Upper lobe of left lung (tissue), 6 donors: ENCODE measurements at regions not wholly inside any gene's neighbourhood (a gene's known extent, or its start where the extent isn't known, plus 50 kb on each side); places are given as distances from the start of the nearest gene placed in this dataset.

Experiments used
- ATAC-seq, 2 donors: fragments of 200-7000 bp; cut with Tn5 transposase; one replicate each; pipeline ENCODE4 v1.9.1; 2022; ENCODE audit warnings: mild to moderate bottlenecking in 2 of 2, moderate library complexity in 2 of 2; ENCODE audit not compliant: low FRiP score in 2 of 2
- DNase-seq, 2 donors: peaks; one replicate each; pipeline ENCODE4 v3.0.0-alpha.2; 2019 to 2020
- H3K27ac ChIP-seq, 4 donors: fragments of 200-600 bp; sonication (generic); one replicate each; pipeline ENCODE4 v1.5.1; 2016 to 2019
- H3K27me3 ChIP-seq, 4 donors: fragments of 200-600 bp; sonication (generic); one replicate each; pipeline ENCODE4 v1.5.1; 2017 to 2019
- H3K36me3 ChIP-seq, 4 donors: fragments of 200-600 bp; sonication (generic); one replicate each; pipeline ENCODE4 v1.5.1; 2016 to 2019
- H3K4me1 ChIP-seq, 4 donors: fragments of 200-600 bp; sonication (generic); one replicate each; pipeline ENCODE4 v1.5.1; 2018 to 2019
- H3K4me3 ChIP-seq, 4 donors: fragments of 200-600 bp; sonication (generic); one replicate each; pipeline ENCODE4 v1.5.1; 2017 to 2019; ENCODE audit warnings: mild to moderate bottlenecking in 2 of 4, moderate library complexity in 1 of 4
- H3K9me3 ChIP-seq, 4 donors: fragments of 200-600 bp; sonication (generic); one replicate each; pipeline ENCODE4 v1.5.1; 2018 to 2019
- CTCF ChIP-seq, 6 experiments: fragments of 450-650 bp in 4 of 6; fragments of 200-600 bp in 2 of 6; sonication (generic) in 2 of 6; IDR thresholded peaks; one replicate each; pipeline ENCODE4 v1.5.1; 2016 to 2019; ENCODE audit warnings: antibody characterized with exemption in 6 of 6
- EP300 ChIP-seq, 4 donors: sonication (generic); formaldehyde crosslinking; IDR thresholded peaks; one replicate each; pipeline ENCODE4 v1.5.1; 2017; ENCODE audit warnings: antibody characterized with exemption in 4 of 4, control low read depth in 2 of 4
- POLR2A ChIP-seq, 4 donors: fragments of 450-650 bp; IDR thresholded peaks; one replicate each; pipeline ENCODE4 v1.5.1; 2016 to 2017; ENCODE audit warnings: antibody characterized with exemption in 4 of 4, mild to moderate bottlenecking in 2 of 4
- POLR2AphosphoS5 ChIP-seq, 2 donors: sonication (generic); formaldehyde crosslinking; IDR thresholded peaks; one replicate each; pipeline ENCODE4 v1.5.1; 2017; ENCODE audit warnings: antibody characterized with exemption in 2 of 2
- WGBS, 2 donors: methylation state at CpG; one replicate each; pipeline ENCODE4 v1.1.5; 2017 to 2018; 5-methylcytosine and 5-hydroxymethylcytosine counted together
- donor health status: DM: no; HTN: no; CAD: no; lungs with moderate emphysema.
- donor health status: DM: no; HTN: yes; CAD: no; lungs with severe emphysema.

DNA sequence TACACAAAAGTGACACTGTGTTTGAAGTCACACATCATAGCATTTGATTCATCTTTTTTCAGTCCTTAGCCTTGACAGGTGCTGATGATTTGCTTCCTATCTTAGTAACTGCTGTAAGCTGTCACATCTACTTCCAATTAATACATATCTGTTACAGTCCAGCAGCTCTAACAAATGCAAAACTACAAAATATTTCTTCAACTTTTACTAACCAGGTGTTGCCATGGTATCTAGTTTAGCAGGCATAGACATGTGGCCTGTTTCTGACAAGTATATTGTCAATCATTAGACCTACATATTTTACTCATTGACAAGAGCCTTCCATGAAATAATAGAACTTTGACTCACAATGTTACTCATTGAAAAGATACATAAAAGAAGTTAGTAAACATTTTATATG is 1159.7 kb downstream of the GRIK2 start:
- Histone ChIP-seq H3K9me3 (no peaks in the 10 kb centered on the region), H3K36me3 (no peaks in the 10 kb centered on the region), H3K27me3 (no peaks in the 10 kb centered on the region), H3K4me3 (no peak overlapping the region), H3K27ac (no peak overlapping the region), H3K4me1 (no peaks in the 10 kb centered on the region)
- no peak for ATAC-seq
- DNase-seq: no peak
- no peak for TF ChIP-seq CTCF (IDR thresholded peaks at IDR 0.05)
- TF ChIP-seq EP300 (IDR thresholded peaks at IDR 0.05): no peak
- no peak for TF ChIP-seq POLR2AphosphoS5 (IDR thresholded peaks at IDR 0.05)
- TF ChIP-seq POLR2A (IDR thresholded peaks at IDR 0.05): no peak

GRCh38 chr6:102549221-102549874 is 1155.8 kb downstream of the GRIK2 start:
- Histone ChIP-seq H3K9me3 (no peaks in the 10 kb centered on the region), H3K4me3 (no peak overlapping the region), H3K4me1 (no peaks in the 10 kb centered on the region), H3K36me3 (no peaks in the 10 kb centered on the region), H3K27ac (no peak overlapping the region), H3K27me3 (no peaks in the 10 kb centered on the region)
- TF ChIP-seq POLR2AphosphoS5 (IDR thresholded peaks at IDR 0.05) (no peak), EP300 (IDR thresholded peaks at IDR 0.05) (no peak), POLR2A (IDR thresholded peaks at IDR 0.05) (no peak), CTCF (IDR thresholded peaks at IDR 0.05) (no peak)
- WGBS, 2 donors: 69 to 72% methylated on average over 6 of the region's 6 CpGs
- DNase-seq (no peak), ATAC-seq (no peak)

- no peak for TF ChIP-seq CTCF (IDR thresholded peaks at IDR 0.05)
- no peak for TF ChIP-seq POLR2AphosphoS5 (IDR thresholded peaks at IDR 0.05)
- H3K36me3 ChIP-seq: no peaks in the 10 kb centered on the region
- whole genome bisulfite sequencing, 2 donors: 49 to 62% methylated on average over 2 of the region's 2 CpGs
- no peak for ATAC-seq
- DNase-seq: no peak
- no peak overlapping the region for H3K4me3 ChIP-seq
- no peak overlapping the region for H3K27ac ChIP-seq
- H3K9me3 ChIP-seq: no peaks in the 10 kb centered on the region
- no peaks in the 10 kb centered on the region for H3K27me3 ChIP-seq
- no peaks in the 10 kb centered on the region for H3K4me1 ChIP-seq
Measured at GRCh38 chr6:102525336-102525735, 1131.8 kb downstream of the GRIK2 start.

GRCh38 chr6:102520966-102521365 is 1127.5 kb downstream of the GRIK2 start:
- DNase-seq: no peak
- TF ChIP-seq CTCF (IDR thresholded peaks at IDR 0.05): no peak
- TF ChIP-seq POLR2A (IDR thresholded peaks at IDR 0.05): no peak
- TF ChIP-seq EP300 (IDR thresholded peaks at IDR 0.05): no peak
- TF ChIP-seq POLR2AphosphoS5 (IDR thresholded peaks at IDR 0.05): no peak
- no peaks in the 10 kb centered on the region for H3K4me1 ChIP-seq
- no peaks in the 10 kb centered on the region for H3K27me3 ChIP-seq
- no peaks in the 10 kb centered on the region for H3K36me3 ChIP-seq
- 63 to 82% methylated on average over 2 of the region's 2 CpGs for WGBS, 2 donors
- H3K9me3 ChIP-seq: no peaks in the 10 kb centered on the region
- no peak for ATAC-seq
- no peak overlapping the region for H3K27ac ChIP-seq
- no peak overlapping the region for H3K4me3 ChIP-seq

GRCh38 chr6:102517506-102517905 is 1124.0 kb downstream of the GRIK2 start:
- WGBS, 2 donors: 86 to 89% methylated on average over 3 of the region's 3 CpGs
- no peak for ATAC-seq
- H3K4me3 ChIP-seq: no peak overlapping the region
- H3K36me3 ChIP-seq: no peaks in the 10 kb centered on the region
- DNase-seq: no peak
- no peaks in the 10 kb centered on the region for H3K27me3 ChIP-seq
- H3K9me3 ChIP-seq: no peaks in the 10 kb centered on the region
- H3K4me1 ChIP-seq: no peaks in the 10 kb centered on the region
- no peak overlapping the region for H3K27ac ChIP-seq
- TF ChIP-seq POLR2AphosphoS5 (IDR thresholded peaks at IDR 0.05): no peak
- no peak for TF ChIP-seq POLR2A (IDR thresholded peaks at IDR 0.05)
- no peak for TF ChIP-seq EP300 (IDR thresholded peaks at IDR 0.05)
- no peak for TF ChIP-seq CTCF (IDR thresholded peaks at IDR 0.05)
